Activated naive CD4-positive, alpha-beta T cell treated with Interleukin-2 at 50 U/mL for 16 hours (primary cell): ENCODE measurements at regions not wholly inside any gene's neighbourhood (a gene's known extent, or its start where the extent isn't known, plus 50 kb on each side); places are given as distances from the start of the nearest gene placed in this dataset.

ENCODE experiments used
- DNase-seq: peaks from one replicate; pipeline ENCODE4 v3.0.0-alpha.2; 2020

DNA sequence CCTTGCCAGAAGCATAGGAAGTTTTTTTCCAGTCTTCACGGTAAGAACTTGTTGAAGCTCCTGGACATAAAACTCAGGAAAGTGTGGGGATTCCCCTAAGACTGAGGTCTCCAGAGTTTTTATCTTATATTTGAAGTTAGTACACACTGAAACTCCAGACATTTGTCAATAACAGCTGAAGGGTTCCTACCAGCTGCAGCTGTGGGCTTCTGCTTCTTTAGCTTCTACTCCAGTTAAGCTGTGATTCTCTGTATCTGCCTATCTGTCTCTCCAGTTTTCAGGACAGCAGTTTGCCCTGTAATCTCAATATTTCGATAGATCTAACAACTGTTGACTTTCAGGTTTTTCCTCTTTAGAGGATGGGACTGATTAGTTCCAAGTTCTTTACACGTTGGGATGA, 966.0 kb upstream of the SEMA6D start:
- no peak for DNase-seq

DNA sequence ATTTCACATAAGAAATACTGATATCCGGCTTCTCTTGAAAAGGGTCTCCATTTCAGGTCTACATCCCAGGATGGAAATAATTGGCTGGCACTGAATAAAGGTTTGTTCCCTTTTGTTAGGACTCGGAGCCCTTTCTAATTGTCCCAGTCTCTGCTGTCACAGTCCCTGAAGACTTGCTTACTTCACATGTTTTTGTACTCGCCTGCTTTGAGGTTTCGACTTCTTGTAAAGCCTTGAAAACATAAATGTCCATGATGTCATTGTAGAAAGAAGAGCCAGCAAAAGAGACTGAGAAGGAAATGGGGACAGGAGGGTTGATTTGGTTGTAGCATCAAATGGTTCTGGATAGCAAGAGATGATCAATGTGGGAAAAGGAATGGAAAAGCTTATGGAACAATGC, 963.4 kb upstream of the SEMA6D start:
- DNase-seq: no peak

DNA sequence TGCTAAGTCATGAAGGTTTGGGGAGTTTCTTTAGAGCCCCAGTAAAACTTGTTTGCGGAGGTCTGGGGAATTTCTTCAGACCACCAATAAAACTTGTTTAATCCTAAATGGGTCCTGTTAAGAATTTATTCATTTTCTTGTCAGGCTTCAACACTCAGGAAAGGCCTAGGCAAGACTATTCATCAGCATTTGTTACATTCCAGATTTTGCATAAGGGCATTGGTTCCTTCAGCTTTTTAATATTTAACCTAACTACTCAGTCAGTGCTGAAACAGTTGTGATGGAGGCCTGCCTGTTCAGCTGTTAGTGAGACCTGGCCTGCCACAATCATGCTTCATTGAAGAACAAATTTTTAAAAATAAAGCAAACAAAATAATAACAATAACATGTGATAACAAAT, 954.2 kb upstream of the SEMA6D start:
- DNase-seq: no peak

DNA sequence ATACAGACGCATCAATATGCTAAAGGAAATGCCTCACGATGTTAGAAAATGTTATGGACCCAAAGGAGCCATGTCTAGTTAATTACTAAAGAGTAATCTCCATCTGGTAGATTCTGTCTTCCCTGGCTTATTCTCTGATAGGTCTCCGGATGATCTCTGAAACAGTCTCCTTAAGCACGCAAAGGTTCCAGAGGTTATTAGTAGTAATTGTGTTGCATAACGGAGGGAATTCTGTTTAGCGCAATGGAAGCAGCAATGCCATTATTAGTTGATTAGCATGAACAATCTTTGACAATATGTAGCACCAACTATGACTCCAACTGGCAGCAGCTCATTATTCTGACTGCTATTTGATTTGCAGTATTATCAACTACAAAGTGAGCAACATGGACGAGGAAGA, 952.5 kb upstream of the SEMA6D start:
- DNase-seq: no peak

DNA sequence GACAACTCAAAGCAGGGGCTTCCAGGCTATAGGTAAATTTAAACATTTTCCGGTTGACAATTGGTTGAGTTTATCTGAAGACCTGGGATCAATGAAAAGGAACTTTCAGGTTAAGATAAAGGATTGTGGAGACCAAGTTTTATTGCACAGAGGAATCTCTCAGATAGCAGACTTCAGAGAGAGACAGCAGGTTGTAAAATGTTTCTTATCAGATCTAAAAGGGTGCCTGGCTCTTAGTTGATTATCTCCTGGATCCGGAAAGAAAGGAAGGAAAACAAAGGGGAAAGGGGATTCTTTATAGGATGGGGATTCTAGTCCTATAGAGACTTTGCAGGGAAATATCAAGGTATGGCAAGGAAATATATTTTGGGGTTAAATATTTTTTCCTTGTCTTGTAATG, 951.3 kb upstream of the SEMA6D start:
- DNase-seq: no peak

DNA sequence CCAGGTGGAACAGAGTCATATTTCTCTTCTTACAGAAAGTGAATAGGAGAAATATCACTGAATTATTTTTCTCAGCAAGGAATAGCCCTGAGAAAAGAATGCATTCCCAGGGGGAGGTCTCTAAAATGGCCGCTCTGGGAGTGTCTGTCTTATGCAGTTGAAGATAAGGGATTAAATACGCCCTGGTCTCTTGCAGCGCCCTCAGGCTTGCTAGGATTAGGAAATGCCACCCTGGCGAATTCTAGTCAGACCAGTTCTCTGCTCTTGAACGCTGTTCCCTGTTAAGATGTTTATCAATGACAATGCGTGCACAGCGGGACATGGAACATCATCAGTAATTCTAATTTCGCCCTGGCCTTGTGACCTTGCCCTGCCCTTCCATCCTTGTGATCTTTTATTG, 949.0 kb upstream of the SEMA6D start:
- DNase-seq: no peak

DNA sequence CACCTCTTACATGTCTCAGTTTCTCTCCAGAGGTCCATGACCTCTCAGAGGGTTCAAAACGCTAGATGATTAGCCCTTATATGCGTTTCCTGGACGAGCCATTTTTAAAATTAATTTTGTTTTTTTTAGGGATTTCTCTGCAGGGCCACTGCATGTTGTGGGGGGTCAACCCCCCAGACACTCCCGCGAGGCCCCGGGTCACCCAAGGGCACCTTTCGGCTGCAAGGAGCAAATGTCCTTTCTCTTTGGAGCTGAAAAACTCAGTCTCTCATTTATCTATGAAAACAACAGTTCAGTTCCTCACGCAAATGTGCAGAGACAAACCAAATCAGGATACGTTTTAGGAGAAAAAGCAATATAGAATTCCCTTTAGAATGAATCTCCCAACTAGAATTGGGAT, 944.3 kb upstream of the SEMA6D start:
- no peak for DNase-seq

DNA sequence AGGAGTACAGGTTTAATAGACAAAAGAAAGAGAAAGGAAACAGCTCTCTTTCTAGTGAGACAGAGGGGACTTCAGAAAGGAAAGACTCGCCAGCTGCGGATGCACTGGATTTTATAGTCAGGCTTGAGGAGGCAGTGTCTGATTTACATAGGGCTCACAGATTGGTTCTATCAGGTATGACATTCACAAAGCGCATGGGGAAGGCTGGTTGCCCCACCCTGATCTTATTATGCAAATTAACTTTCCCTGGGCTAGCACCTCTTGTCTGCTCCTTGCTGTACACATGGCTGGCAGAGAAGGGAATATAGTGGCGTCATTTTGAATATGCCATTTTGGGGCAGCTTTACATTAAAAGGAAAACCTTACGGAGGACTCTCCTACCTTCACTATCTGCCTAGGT, 938.4 kb upstream of the SEMA6D start:
- DNase-seq: no peak

DNA sequence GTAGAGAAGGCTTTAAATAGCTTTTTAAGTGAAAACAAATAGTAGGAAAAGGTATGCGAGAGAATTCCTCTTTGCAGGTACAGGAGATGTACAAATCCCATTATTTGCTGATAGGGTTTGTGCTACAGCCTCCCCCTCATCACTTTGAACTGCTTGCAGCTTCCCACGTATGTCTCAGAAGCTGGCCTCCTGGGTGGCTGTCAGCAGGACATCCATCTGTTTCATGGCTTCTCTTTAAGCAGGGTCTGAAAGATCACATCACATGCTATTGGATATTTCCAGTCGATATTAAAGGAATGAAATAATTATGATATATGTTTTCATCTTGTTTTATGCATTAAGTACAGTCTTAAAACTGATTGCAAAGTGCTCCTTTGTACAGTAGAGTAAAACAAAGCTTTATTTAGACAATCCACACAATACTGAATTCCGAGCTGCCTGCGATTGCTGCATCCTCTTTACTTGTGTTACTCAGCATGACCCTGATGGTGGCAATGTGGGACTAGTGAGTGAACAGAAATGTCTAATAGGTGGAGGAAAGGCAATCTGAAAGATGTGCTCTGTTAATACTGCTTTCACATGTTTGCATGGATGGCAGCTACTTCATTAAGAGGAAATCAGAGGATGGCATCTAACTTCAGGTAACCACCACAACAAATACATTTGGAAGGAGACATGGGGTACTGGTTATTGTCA, 930.6 kb upstream of the SEMA6D start:
- no peak for DNase-seq

DNA sequence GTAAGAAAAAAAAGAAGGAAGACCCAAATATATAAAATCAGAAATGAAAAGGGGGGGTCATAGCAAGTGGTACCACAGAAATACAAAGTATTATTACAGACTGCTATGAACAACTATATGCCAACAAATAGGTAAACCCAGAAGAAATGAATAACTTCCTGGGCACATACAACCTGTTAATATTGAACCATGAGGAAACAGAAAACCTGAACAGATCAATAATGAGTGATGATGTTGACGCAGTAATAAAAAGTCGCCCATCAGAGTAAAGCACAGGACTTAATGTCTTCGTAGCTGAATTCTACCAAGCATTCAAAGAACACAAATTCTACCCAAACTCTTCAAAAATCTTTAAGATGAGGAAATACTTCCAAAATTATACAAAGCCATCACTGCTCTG, 921.6 kb upstream of the SEMA6D start:
- no peak for DNase-seq

DNA sequence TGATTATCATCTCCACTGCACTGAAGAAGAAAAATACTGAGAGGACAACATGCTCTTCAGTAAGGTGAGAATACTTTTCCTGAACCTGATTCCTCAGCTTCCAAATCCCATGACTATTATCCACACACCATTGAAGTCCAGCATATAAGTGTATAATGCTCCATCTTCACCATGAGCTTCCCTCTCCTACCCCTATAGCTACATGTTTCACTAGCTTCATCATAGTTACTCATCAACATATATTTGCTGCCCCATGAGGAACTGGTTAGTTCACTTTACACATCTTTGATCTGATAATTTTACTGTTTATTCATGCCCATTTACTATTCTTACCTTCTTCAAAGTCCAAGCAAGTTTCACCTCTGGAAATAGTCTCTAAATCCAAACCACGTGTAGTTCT, 908.5 kb upstream of the SEMA6D start:
- DNase-seq: no peak

DNA sequence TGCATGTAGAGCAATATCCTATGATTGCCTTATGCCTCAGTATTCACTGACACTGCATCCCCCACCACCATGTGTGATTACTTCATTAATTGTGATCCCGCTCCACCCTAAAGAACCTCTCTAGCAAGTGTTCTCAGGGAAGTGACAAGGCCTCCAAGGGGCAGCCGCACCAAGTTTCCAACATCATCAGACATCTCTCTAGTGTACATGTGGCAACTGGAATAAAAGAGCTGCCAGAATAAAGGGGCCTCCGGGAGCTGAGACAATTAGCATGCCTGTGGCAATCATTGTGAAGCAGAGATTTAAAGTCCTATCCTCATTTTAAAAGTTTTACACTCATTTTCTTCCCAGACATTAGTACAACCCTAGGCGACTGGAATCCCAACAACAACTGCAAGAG, 902.1 kb upstream of the SEMA6D start:
- DNase-seq: no peak

DNA sequence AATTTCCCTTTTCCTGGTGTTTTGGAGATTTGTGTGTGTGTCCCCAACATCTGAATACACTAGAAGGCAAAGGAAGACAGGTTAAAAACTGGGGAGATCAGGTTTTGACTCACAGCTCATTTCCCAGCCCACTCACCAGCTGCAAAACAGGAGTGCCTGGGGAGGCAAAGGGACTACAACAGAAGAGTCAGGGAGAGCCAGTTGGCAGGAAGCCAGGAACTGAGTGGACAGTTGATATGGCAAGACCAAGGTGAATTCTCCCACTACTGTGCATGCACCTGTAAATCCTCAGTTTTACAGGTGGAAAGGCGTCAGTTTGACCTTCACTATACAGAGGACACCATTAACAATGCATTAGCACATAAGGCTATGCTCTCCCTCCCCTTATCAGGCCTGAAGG, 901.5 kb upstream of the SEMA6D start:
- no peak for DNase-seq

DNA sequence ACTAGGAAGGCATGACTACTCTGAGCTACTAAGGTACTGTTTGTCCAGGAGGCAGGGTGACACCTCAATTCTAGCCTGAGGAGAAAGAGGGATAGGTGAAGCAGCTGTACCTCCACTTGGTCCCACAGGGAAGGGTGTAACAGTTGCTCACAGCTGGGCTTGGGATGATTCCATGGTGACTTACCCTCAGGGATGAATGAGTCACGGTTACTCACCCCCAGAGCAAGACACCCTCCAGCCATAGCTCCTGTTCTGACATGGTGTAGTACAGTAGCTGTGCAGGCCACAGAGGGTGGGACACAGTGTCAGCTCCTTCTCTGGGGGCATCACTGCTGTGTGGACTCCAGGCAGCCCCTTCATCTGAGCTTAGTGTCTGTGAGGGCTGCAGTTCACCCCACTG, 868.6 kb upstream of the SEMA6D start:
- no peak for DNase-seq

DNA sequence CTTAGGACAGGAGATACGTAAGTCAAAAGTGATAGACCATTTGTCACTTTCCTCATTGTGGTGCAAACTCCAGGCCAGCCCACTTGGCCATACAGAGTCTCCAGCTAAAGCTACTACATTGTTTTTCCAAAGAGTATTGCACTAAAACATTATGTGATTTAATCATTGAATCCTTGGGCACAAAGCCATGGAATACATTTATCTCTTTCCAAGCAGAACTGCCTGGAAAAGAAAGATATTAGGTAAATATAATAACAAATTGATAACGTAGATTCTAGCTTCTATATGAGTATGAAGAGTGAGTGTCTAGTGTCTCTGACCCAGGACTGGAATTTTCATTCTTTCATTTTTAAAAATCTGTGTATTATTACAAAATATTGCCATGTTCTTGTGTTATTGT, 863.7 kb upstream of the SEMA6D start:
- no peak for DNase-seq

DNA sequence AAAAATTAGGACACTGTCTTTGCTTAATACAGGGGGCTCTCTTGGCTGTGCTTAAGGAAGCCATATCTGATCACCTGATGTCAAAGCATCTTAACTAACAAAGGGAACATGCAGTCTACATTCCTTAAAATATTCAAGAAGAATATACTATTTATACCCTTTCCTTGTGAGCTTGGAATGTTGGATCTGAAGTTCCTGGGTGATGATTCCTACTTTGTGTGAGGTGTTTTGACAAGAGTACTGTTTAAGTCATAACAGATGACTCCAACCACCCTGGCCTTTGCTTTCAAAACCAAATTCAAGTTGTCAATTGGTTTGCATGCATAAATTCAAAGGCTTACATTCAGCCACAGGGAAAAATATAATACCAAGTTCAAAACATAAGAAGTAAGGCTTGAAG, 862.7 kb upstream of the SEMA6D start:
- no peak for DNase-seq

DNA sequence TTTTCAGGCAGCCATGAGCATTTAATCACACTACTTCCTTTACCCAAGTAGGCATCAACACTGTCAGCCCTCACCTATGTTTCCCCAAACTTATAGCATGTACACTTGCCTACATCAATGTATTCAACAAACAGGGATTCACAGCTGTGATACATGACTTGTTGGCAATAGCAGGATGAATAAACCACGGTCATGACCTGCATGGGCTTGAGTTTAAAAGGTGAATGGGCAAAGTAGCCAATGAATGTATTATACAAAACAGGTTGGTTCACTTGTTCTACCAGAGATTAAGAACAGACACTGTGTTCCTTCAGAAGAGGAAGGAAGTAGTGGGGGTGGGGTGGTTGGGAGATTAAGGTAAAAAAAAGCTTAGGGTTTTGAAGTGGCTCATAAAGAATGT, 861.9 kb upstream of the SEMA6D start:
- DNase-seq: no peak

DNA sequence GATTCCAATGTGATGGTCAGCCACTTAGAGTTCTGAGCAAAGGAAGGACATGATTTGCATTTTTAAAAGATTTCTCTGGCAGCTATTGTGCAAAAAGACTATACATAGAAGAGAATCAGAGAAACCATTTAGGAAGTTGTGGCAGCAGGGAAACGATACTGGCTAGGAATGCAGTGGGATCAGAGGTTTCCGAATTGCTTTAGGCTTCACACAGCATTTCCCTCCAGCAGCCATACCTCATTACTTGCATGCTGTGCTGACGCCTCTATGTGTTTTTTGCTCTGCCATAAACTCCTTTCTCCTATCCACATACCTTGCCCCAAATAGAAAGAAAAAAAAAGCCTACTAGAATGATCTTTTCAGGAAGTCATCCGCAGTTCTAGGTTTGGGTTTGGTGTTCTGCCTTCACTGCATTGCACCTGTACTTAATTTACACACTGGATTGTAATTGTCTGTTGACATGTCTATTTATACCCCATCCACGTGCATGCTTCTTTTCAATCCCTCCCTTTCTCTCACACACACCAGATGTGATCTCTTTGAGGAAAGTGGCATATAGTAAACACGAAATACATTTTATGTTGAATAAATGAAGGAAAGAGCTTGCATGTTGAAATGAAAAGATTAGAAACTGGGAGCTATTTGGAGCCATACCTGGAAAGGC, 860.3 kb upstream of the SEMA6D start:
- DNase-seq: no peak

DNA sequence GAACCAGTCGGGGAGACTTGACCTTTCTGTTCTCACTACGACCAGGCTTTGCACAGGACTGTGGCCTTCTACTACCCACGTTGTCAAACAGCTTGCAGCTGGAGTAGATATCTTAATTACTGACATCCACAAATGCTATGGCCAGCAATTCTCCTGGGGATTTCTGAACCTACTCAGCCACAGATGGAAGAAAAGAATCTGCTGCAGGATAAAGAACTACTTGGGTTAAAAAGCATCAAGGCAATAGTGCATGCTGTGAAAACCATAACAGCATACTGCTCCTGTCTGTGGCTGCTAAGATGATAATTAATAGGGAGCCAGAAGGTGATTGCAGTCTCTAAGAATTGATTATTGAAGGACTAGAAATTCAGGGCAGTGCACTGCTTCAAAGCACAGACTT, 859.2 kb upstream of the SEMA6D start:
- no peak for DNase-seq

DNA sequence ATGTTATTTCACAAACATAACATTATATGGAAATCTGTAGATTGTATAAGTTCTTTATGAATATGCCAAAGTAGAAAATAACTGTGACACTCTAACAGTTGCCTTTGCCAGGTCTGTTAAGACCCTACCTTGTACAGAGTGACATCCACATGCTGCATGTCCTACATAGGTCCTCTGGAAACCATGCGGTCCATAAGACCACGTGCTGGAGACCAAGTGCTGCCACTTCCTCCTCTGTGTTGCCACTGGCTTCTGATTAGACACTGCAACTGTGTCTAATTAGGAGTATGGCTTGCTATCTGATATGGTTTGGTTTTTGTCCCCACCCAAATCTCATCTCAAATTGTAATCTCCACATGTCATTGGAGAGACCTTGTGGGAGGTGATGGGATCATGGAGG, 855.5 kb upstream of the SEMA6D start:
- no peak for DNase-seq

DNA sequence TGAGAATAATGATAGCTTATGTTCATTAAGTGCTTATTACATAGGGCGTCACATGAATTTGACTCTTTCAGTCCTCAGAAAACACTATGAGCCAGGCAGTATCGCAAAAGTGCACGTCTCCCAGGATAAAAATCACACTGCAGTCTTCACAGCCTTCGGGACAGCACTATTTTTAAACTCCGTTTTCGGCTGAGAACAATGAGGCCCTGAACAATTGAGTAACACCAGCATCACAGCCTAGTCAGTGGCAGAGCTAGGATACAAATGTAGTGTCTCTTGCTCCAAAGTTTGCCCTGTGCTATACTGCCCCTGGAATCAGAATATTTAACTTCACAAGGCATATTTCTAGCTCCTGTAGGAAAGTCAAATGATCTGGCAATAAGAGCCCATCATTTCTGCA, 852.1 kb upstream of the SEMA6D start:
- DNase-seq: no peak

DNA sequence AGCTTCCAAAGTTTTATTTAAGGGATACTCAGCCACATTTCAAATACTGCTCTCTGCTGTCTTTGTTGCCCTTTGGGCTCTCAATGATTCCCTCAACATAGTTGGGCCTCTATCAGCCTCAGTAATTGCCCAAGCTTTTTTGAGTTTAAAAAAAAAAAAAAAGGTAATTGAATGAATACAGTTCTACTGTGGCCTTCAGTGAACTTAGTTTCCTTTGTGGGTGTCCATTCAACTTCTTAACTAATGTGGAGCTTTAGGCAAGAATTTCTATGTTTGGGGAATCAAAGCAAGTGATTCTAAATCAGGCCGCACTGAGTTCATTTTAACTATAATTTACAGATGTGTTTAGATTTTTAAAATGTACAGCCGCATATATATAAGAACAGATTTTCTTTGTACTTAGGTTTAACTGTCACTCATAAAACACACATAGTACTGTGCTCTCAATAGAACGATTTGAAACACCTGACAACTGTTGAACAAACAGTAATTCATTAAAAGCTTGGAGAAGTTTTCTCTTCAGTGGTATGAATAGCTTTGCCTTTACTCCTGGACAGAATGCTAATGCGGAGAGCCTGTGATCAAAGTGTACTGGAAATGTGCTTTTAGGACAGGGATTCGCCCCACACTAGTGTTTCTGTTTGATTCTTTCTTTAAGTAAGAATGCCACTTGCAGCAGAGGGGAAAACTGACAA, 844.9 kb upstream of the SEMA6D start:
- no peak for DNase-seq

DNA sequence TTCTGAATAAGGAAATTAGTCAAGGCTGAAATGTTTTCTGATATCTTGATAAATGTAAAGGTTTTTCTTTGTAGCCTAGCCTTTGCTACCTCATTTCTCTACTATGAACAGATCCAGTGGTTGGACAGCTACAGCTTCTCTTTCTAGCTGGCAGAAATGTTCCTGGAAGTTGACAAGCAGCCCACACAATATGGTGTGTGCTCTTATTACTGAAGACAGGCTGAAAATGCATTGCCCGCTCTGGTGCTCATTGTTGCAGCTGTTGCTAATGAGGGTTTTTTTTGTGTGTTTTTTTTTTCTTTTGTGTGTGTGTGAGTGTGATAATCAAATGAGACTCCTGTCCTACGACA, 844.3 kb upstream of the SEMA6D start:
- no peak for DNase-seq

DNA sequence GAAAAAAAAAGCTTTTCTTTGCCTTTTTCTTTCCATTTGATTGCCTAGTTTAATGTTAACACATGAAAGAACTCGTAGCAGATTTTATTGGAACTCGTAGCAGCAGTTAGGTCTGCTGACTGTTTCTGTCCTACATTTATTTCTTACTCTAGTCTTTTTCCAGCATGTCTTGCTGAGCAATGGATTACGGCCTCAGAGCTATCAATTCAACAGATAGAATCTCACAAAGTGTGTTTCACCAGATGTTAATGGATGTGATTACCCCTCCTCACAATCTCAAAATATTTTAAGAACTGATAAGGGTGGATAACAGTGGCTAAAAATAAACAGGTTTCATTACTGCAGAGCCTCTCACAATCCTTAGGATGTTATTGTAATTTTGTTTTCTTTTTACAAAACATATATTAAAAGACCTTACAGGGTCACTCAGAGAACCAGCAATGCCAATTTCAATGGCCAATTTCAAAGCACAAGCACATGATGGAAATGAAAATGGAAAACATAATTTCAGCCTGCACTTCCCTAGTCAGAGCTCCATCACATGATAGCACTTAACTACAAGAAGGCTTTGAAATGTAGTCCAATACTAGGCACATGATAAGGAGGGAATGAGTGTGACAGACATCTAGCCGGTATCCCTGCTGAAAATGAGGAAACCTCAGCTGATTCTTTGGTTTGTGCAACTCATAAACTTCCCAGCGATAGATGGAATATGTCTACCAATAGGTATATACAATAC, 838.1 kb upstream of the SEMA6D start:
- no peak for DNase-seq
